GM23338 (cell line): ENCODE measurements at regions not wholly inside any gene's neighbourhood (a gene's known extent, or its start where the extent isn't known, plus 50 kb on each side); places are given as distances from the start of the nearest gene placed in this dataset.

ENCODE experiments used
- ATAC-seq: fragments of 200-7000 bp; cut with Tn5 transposase; 3 replicates; pipeline ENCODE4 v1.9.1; 2020
- DNase-seq: peaks from one replicate; pipeline ENCODE4 v3.0.0-alpha.2; 2015; ENCODE audit warnings: low spot score
- H2AFZ ChIP-seq: fragments of 200-600 bp; sonication (generic); 2 replicates; pipeline ENCODE4 v1.8.0; 2016; ENCODE audit warnings: antibody characterized with exemption, mild to moderate bottlenecking, moderate library complexity
- H3F3A ChIP-seq: fragments of 200-600 bp; sonication (generic); replicated peaks from 2 replicates; pipeline ENCODE4 v1.8.0; 2017; ENCODE audit warnings: antibody characterized with exemption, mixed run types, low read depth
- H3K27ac ChIP-seq: fragments of 200-600 bp; sonication (generic); 2 replicates; pipeline ENCODE4 v1.6.1; 2016; ENCODE audit warnings: low read depth
- H3K27me3 ChIP-seq: fragments of 200-600 bp; sonication (generic); 2 replicates; pipeline ENCODE4 v1.8.0; 2016; ENCODE audit warnings: mild to moderate bottlenecking, mixed run types, moderate library complexity; ENCODE audit not compliant: insufficient read depth
- H3K36me3 ChIP-seq: fragments of 200-600 bp; sonication (generic); 2 replicates; pipeline ENCODE4 v1.8.0; 2016; ENCODE audit warnings: mild to moderate bottlenecking; ENCODE audit not compliant: insufficient read depth
- H3K4me1 ChIP-seq: fragments of 200-600 bp; sonication (generic); 2 replicates; pipeline ENCODE4 v1.8.0; 2016; ENCODE audit warnings: mild to moderate bottlenecking, moderate library complexity; ENCODE audit not compliant: insufficient read depth
- H3K4me2 ChIP-seq: fragments of 200-600 bp; sonication (generic); 2 replicates; pipeline ENCODE4 v1.7.1; 2017; ENCODE audit warnings: mixed run types
- H3K4me3 ChIP-seq: fragments of 200-600 bp; sonication (generic); 2 replicates; pipeline ENCODE4 v1.6.1; 2016; ENCODE audit warnings: mixed run types
- H3K79me2 ChIP-seq: fragments of 200-600 bp; sonication (generic); replicated peaks from 2 replicates; pipeline ENCODE4 v1.8.0; 2017; ENCODE audit warnings: mild to moderate bottlenecking; ENCODE audit not compliant: insufficient read depth
- H3K9me2 ChIP-seq: fragments of 200-600 bp; sonication (generic); 2 replicates; pipeline ENCODE4 v1.8.0; 2017; ENCODE audit not compliant: insufficient read depth
- H4K20me1 ChIP-seq: fragments of 200-600 bp; sonication (generic); replicated peaks from 2 replicates; pipeline ENCODE4 v1.8.0; 2017; ENCODE audit warnings: mild to moderate bottlenecking; ENCODE audit not compliant: insufficient read depth
- H3K27ac Mint-ChIP-seq: 2 replicates; pipeline ENCODE4 v1.8.0; 2020; ENCODE audit warnings: inconsistent platforms, mild to moderate bottlenecking, moderate library complexity, mixed read lengths
- H3K27me3 Mint-ChIP-seq: 3 replicates; pipeline ENCODE4 v1.8.0; 2022; ENCODE audit warnings: low read depth, mild to moderate bottlenecking, moderate library complexity, mixed read lengths, inconsistent platforms; ENCODE audit not compliant: insufficient read depth, poor library complexity
- H3K36me3 Mint-ChIP-seq: 3 replicates; pipeline ENCODE4 v1.8.0; 2021; ENCODE audit warnings: low read depth, mild to moderate bottlenecking, inconsistent platforms, moderate library complexity, mixed read lengths
- H3K4me1 Mint-ChIP-seq: 3 replicates; pipeline ENCODE4 v1.8.0; 2020; ENCODE audit warnings: mild to moderate bottlenecking, inconsistent platforms, mixed read lengths
- H3K4me3 Mint-ChIP-seq: 3 replicates; pipeline ENCODE4 v1.8.0; 2021; ENCODE audit warnings: moderate library complexity, mild to moderate bottlenecking, inconsistent platforms, mixed read lengths
- H3K9me3 Mint-ChIP-seq: 3 replicates; pipeline ENCODE4 v1.8.0; 2020; ENCODE audit warnings: moderate library complexity, mild to moderate bottlenecking, inconsistent platforms, mixed read lengths
- CREB1 ChIP-seq: fragments of 250-450 bp; sonication (Bioruptor Pico); IDR thresholded peaks from 2 replicates; pipeline ENCODE4 v1.5.0; 2020; ENCODE audit warnings: low read depth, mild to moderate bottlenecking, moderate library complexity
- CTCF ChIP-seq, 2 experiments: fragments of 200-600 bp in 1 of 2; sonication (generic) in 1 of 2; conservative IDR thresholded peaks; 2 replicates each; pipeline versions ENCODE4 v1.5.1 to v1.6.1; 2016 to 2017; ENCODE audit warnings: antibody characterized with exemption in 2 of 2, low read depth in 2 of 2, mild to moderate bottlenecking in 2 of 2, moderate library complexity in 1 of 2
- ETS1 ChIP-seq: IDR thresholded peaks from 2 replicates; pipeline ENCODE4 v1.6.1; 2016; ENCODE audit warnings: antibody characterized with exemption
- EZH2 ChIP-seq: fragments of 200-600 bp; sonication (generic); IDR thresholded peaks from one replicate; pipeline ENCODE4 v1.8.0; 2017; ENCODE audit warnings: antibody characterized with exemption, mild to moderate bottlenecking, low read depth; ENCODE audit not compliant: unreplicated experiment
- EZH2phosphoT487 ChIP-seq: fragments of 200-600 bp; sonication (generic); IDR thresholded peaks from one replicate; pipeline ENCODE4 v1.8.1; 2018; ENCODE audit warnings: antibody characterized with exemption; ENCODE audit not compliant: unreplicated experiment
- JUNB ChIP-seq: IDR thresholded peaks from one replicate; pipeline ENCODE4 v1.6.1; 2016; ENCODE audit warnings: antibody characterized with exemption; ENCODE audit not compliant: unreplicated experiment
- NANOG ChIP-seq: IDR thresholded peaks from 2 replicates; pipeline ENCODE4 v1.6.1; 2016; ENCODE audit warnings: antibody characterized with exemption, borderline replicate concordance
- POLR2AphosphoS5 ChIP-seq: IDR thresholded peaks from 2 replicates; pipeline ENCODE4 v1.6.1; 2016; ENCODE audit warnings: antibody characterized with exemption, low read depth
- STAT1 ChIP-seq: IDR thresholded peaks from one replicate; pipeline ENCODE4 v1.6.1; 2016; ENCODE audit warnings: antibody characterized with exemption; ENCODE audit not compliant: unreplicated experiment
- ZNF114 ChIP-seq: fragments of 250-450 bp; sonication (Bioruptor Pico); IDR thresholded peaks from 2 replicates; pipeline ENCODE4 v1.5.0; 2020; ENCODE audit warnings: mild to moderate bottlenecking, moderate library complexity
- ZNF331 ChIP-seq: fragments of 250-450 bp; sonication (Bioruptor Pico); IDR thresholded peaks from 2 replicates; pipeline ENCODE4 v1.5.0; 2020; ENCODE audit warnings: low read depth, mild to moderate bottlenecking, moderate library complexity
- ZNF462 ChIP-seq: fragments of 250-450 bp; sonication (Bioruptor Pico); IDR thresholded peaks from 2 replicates; pipeline ENCODE4 v1.5.0; 2020; ENCODE audit warnings: mild to moderate bottlenecking, moderate library complexity
- TF ChIP-seq, protein P1 (sequence below): IDR thresholded peaks from one replicate; pipeline ENCODE4 v1.6.1; 2018; ENCODE audit warnings: antibody characterized with exemption; ENCODE audit not compliant: unreplicated experiment

DNA sequence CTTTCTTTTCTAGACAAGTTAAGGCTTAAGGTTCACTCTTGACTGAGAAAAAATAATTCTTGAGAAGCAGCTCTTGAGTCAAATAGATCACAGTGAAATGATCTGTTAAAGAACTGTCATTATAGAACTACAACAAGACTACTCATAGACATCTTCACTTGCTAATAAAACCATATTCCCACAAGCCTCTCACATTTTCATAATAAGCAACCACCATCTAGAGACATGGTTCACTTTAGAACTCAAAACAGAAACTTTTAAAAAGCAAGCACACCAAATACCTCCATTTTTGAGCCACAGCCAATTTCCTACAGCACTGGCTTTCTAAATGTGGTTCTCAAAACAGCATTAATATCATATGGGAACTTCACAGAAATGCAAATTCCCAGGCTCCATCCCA lies 309.5 kb downstream of the TMA16 start:
- Histone ChIP-seq H4K20me1 (no peaks in the 10 kb centered on the region), H3K4me3 (no peak overlapping the region), H3K36me3 (no peaks in the 10 kb centered on the region), H3K9me2 (no peaks in the 10 kb centered on the region), H3F3A (no peaks in the 10 kb centered on the region), H2AFZ (no peak overlapping the region), H3K27ac (no peak overlapping the region), H3K4me1 (no peaks in the 10 kb centered on the region), H3K27me3 (no peaks in the 10 kb centered on the region), H3K4me2 (no peak overlapping the region), H3K79me2 (no peaks in the 10 kb centered on the region)
- no peaks in the 10 kb centered on the region for H3K4me1 Mint-ChIP-seq
- H3K4me3 Mint-ChIP-seq, result no peak overlapping the region
- H3K9me3 Mint-ChIP-seq, result no peaks in the 10 kb centered on the region
- DNase-seq, result no peak
- no peak for TF ChIP-seq CREB1
- TF ChIP-seq CTCF (conservative IDR thresholded peaks at IDR 0.05; ENCODE audit: low read depth in 2 of 2), result no peak
- no peak for TF ChIP-seq ZNF114
- no peak for TF ChIP-seq ZNF331 (CRISPR knock-in tag)
- TF ChIP-seq ZNF462 (CRISPR knock-in tag), result no peak
- TF ChIP-seq POLR2AphosphoS5, result no peak
- TF ChIP-seq, protein P1, sequence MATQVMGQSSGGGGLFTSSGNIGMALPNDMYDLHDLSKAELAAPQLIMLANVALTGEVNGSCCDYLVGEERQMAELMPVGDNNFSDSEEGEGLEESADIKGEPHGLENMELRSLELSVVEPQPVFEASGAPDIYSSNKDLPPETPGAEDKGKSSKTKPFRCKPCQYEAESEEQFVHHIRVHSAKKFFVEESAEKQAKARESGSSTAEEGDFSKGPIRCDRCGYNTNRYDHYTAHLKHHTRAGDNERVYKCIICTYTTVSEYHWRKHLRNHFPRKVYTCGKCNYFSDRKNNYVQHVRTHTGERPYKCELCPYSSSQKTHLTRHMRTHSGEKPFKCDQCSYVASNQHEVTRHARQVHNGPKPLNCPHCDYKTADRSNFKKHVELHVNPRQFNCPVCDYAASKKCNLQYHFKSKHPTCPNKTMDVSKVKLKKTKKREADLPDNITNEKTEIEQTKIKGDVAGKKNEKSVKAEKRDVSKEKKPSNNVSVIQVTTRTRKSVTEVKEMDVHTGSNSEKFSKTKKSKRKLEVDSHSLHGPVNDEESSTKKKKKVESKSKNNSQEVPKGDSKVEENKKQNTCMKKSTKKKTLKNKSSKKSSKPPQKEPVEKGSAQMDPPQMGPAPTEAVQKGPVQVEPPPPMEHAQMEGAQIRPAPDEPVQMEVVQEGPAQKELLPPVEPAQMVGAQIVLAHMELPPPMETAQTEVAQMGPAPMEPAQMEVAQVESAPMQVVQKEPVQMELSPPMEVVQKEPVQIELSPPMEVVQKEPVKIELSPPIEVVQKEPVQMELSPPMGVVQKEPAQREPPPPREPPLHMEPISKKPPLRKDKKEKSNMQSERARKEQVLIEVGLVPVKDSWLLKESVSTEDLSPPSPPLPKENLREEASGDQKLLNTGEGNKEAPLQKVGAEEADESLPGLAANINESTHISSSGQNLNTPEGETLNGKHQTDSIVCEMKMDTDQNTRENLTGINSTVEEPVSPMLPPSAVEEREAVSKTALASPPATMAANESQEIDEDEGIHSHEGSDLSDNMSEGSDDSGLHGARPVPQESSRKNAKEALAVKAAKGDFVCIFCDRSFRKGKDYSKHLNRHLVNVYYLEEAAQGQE, result no peak
- no peak for TF ChIP-seq EZH2phosphoT487
- TF ChIP-seq ETS1, result no peak
- no peak for TF ChIP-seq JUNB
- no peak for TF ChIP-seq NANOG
- TF ChIP-seq STAT1, result no peak
- TF ChIP-seq EZH2, result no peak
- no peak overlapping the region for H3K27ac Mint-ChIP-seq
- no peak for ATAC-seq
- H3K36me3 Mint-ChIP-seq, result no peaks in the 10 kb centered on the region
- H3K27me3 Mint-ChIP-seq, result peaks cover 2% of the 10 kb centered on the region
